Mesothelial cell of epicardium (in vitro differentiated cells): ENCODE measurements at regions not wholly inside any gene's neighbourhood (a gene's known extent, or its start where the extent isn't known, plus 50 kb on each side); places are given as distances from the start of the nearest gene placed in this dataset.
A peak's percentile ranks its signal among the peaks of the same experiment; 100 is the strongest.

Experiments
- DNase-seq, 2 experiments: peaks; one replicate each; pipeline ENCODE4 v3.0.0; 2021; ENCODE audit warnings: low spot score in 2 of 2; ENCODE audit not compliant: unreplicated experiment in 2 of 2
- H3K27ac Mint-ChIP-seq: 2 replicates; pipeline ENCODE4 v1.8.0; 2021; ENCODE audit warnings: mixed read lengths
- H3K27me3 Mint-ChIP-seq: 2 replicates; pipeline ENCODE4 v1.8.0; 2021; ENCODE audit warnings: low read depth, mixed read lengths
- H3K36me3 Mint-ChIP-seq: 2 replicates; pipeline ENCODE4 v1.8.0; 2021; ENCODE audit warnings: mixed read lengths
- H3K4me1 Mint-ChIP-seq: 2 replicates; pipeline ENCODE4 v1.8.0; 2021; ENCODE audit warnings: mixed read lengths
- H3K4me3 Mint-ChIP-seq: 2 replicates; pipeline ENCODE4 v1.8.0; 2021; ENCODE audit warnings: mild to moderate bottlenecking, moderate library complexity, mixed read lengths
- H3K9me3 Mint-ChIP-seq: 2 replicates; pipeline ENCODE4 v1.8.0; 2021; ENCODE audit warnings: mixed read lengths
- TF ChIP-seq, protein P1 (sequence below): fragments of 200-600 bp; sonication (generic); IDR thresholded peaks from one replicate; pipeline ENCODE4 v1.5.0; 2021; ENCODE audit warnings: antibody characterized with exemption; ENCODE audit not compliant: unreplicated experiment

GRCh38 chr2:220224691-220225543 lies 597.5 kb downstream of the SLC4A3 start:
- peaks cover 63% of the 10 kb centered on the region for H3K4me1 Mint-ChIP-seq
- TF ChIP-seq, protein P1, sequence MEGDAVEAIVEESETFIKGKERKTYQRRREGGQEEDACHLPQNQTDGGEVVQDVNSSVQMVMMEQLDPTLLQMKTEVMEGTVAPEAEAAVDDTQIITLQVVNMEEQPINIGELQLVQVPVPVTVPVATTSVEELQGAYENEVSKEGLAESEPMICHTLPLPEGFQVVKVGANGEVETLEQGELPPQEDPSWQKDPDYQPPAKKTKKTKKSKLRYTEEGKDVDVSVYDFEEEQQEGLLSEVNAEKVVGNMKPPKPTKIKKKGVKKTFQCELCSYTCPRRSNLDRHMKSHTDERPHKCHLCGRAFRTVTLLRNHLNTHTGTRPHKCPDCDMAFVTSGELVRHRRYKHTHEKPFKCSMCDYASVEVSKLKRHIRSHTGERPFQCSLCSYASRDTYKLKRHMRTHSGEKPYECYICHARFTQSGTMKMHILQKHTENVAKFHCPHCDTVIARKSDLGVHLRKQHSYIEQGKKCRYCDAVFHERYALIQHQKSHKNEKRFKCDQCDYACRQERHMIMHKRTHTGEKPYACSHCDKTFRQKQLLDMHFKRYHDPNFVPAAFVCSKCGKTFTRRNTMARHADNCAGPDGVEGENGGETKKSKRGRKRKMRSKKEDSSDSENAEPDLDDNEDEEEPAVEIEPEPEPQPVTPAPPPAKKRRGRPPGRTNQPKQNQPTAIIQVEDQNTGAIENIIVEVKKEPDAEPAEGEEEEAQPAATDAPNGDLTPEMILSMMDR: no peak
- H3K27ac Mint-ChIP-seq: peak overlapping the region; percentile 91
- no peak for DNase-seq
- H3K36me3 Mint-ChIP-seq: peaks cover 1% of the 10 kb centered on the region
- peaks cover 1% of the 10 kb centered on the region for H3K9me3 Mint-ChIP-seq
- no peak overlapping the region for H3K4me3 Mint-ChIP-seq
- H3K27me3 Mint-ChIP-seq: no peaks in the 10 kb centered on the region

DNA sequence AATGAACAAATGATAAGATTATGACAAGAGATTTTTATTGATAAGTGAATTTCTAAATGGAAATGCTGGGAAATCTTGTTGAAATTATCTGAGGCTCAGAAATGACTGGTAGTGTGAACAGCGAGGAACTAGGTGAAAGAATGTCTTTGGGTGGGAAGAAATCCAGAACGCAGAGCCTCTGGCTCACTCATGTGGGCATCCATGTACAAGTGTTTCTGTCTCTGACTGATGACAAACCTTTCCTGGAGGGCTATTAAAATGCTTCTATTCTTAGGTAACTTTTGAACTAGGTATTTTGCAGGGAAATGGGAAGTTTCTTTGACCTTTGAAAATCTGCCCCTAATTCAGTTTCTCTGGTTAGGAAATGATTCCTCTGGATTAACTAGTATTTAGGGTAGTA lies 598.6 kb downstream of the SLC4A3 start:
- no peak overlapping the region for H3K4me3 Mint-ChIP-seq
- TF ChIP-seq, protein P1: no peak
- peak overlapping the region; percentile 76 for H3K27ac Mint-ChIP-seq
- H3K36me3 Mint-ChIP-seq: peaks cover 3% of the 10 kb centered on the region
- no peaks in the 10 kb centered on the region for H3K27me3 Mint-ChIP-seq
- DNase-seq: no peak
- H3K4me1 Mint-ChIP-seq: peaks cover 55% of the 10 kb centered on the region
- H3K9me3 Mint-ChIP-seq: peaks cover 9% of the 10 kb centered on the region

DNA sequence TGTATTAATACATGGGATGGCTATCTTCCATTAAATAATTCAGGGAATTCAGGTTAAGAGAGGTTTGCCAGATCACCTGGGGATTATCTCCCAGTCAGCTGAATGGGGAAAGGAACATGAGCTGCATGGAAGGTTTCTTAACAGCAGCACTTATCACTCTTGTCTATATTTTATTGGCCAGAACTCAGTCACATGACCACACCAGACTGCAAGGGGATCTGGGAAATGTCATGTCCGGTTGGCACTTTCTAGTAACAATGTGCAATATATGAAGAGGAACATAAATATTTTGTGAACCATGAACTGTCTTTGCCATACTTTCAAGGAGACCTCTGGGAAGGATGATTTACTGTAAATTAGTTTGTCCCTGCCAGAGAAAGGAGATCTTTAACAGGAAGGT lies 599.1 kb downstream of the SLC4A3 start:
- DNase-seq: no peak
- Mint-ChIP-seq H3K4me1 (peaks cover 55% of the 10 kb centered on the region), H3K36me3 (peaks cover 3% of the 10 kb centered on the region), H3K27ac (peak overlapping the region; percentile 76), H3K4me3 (no peak overlapping the region), H3K9me3 (peaks cover 9% of the 10 kb centered on the region), H3K27me3 (no peaks in the 10 kb centered on the region)
- TF ChIP-seq, protein P1: no peak

GRCh38 chr2:220227266-220227920 lies 600.0 kb downstream of the SLC4A3 start:
- TF ChIP-seq, protein P1: no peak
- Mint-ChIP-seq H3K9me3 (peaks cover 9% of the 10 kb centered on the region), H3K4me3 (no peak overlapping the region), H3K27me3 (no peaks in the 10 kb centered on the region), H3K27ac (peak overlapping the region; percentile 76), H3K36me3 (peaks cover 3% of the 10 kb centered on the region), H3K4me1 (peaks cover 55% of the 10 kb centered on the region)
- DNase-seq: no peak

DNA sequence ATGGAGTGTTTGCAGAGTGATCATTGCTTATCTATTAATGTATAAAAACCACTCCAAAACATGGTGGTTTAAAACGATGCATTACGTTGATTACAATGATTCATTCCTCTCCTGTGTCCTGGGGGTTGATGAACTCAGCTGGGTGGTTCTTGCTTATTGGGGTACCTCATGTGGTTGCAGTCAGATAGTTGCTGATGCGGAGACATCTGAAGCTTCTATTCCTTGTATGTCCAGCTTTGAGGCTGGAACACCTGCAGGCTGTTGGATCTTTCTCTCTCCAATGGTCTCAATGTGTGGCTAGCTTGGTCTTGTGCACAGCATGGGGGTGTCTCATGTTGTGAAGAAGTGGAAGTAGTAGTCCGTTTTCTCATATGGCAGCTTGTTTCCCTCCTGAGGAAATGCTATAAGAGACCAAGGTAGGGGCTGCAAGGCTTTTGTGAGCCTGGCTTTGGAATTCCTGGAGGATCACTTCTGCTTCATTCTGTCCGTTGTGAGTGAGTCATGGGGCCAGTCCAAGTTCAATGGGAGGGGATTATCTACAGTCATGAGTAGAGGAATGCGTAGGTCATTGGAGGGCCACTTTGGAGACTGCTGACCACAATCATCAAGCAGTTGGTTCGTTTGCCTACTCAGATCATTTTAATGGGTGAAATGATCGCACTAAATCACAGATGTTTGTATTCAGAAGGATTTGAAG lies 601.0 kb downstream of the SLC4A3 start:
- peaks cover 9% of the 10 kb centered on the region for H3K9me3 Mint-ChIP-seq
- peak overlapping the region; percentile 1 for H3K4me3 Mint-ChIP-seq

More for the DNA sequence above, 601.0 kb downstream of the SLC4A3 start:
- Mint-ChIP-seq H3K27ac (peak overlapping the region; percentile 71), H3K36me3 (peaks cover 3% of the 10 kb centered on the region), H3K4me1 (peaks cover 48% of the 10 kb centered on the region), H3K27me3 (no peaks in the 10 kb centered on the region)
- TF ChIP-seq, protein P1: no peak
- no peak for DNase-seq
